NCI-H2107 treated with DMSO at 0.1 percent for 48 hours (cell line): ENCODE measurements at regions not wholly inside any gene's neighbourhood (a gene's known extent, or its start where the extent isn't known, plus 50 kb on each side); places are given as distances from the start of the nearest gene placed in this dataset.
"Not testable (repeated sequence)": the region's sequence is repeated elsewhere in the genome, so short reads cannot be mapped to it uniquely, and the experiment has no call there.

Source experiments
- DNase-seq: peaks from one replicate; lab custom pipeline; 2025; ENCODE audit not compliant: unreplicated experiment; lab: John Stamatoyannopoulos, UW

DNA sequence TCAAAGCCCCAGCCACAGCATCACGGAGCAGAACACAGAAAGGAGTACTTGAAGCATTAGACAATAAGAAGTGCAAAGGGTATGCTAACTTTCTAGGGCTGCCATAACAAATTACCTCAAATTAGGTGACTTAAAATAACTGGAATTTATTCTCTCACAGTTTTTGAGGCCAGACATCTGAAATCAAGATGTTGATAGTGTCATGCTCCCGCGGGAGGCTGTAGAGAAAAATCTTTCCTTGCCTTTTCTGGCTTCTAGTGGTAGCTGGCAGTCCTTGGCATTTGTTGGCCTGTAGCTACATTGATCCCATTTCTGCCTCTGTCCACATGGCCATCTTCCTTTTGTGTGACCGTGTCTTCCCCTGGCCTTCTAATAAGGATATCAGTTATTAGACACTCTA lies 51.9 kb upstream of the SPDL1 start:
- DNase-seq, result no peak

DNA sequence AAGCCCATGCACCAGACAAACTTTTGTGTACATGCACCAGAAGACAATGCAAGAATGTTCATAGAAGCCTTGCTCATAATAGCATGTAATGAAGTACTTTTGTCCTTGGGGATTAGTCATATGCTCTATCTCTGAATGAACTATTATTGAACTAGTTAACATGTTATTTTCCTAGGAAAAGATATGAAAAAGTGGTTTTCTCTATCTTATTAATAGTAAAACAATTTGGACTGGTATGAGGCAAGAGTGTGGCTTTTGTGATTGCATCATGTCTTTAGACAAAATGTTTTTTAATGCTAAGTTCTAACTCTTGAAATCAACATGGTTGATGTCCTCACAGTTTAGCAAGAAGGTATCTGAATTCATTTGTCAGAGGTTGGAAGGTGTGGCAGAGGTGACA lies 55.7 kb upstream of the SPDL1 start:
- DNase-seq, result no peak

DNA sequence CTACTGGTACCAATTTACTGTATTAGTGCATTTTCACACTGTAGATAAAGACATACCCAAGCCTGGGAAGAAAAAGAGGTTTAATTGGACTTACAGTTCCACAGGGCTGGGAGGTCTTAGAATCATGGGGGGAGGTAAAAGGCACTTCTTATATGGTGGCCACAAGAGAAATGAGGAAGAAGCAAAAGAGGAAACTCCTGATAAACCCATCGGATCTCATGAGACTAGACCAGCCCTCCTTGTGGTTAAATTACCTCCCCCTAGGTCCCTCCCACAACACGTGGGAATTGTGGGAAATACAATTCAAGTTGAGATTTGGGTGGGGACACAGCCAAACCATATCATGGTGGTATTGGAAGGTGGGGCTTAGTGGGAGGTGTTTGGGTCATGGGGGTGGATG lies 56.5 kb upstream of the SPDL1 start:
- DNase-seq, result no peak

DNA sequence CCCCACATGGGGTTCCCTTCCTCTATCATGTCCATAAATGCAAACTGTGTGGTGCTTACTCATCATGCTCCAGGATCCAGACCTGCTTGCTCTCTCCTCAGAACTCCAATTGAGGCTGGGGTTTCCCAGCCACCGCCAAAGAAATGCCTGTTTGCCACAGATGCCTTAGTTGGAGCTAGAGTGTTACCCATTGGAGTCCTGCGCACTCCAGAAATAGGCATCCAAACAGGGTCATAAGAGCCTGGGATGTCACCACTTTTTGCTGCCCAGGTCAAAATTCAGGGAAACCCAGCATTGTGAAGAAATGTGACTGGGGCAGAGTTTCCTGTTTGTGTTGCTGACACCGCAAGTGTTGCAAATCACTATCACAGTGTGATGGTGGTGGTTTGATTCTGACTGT lies 60.7 kb upstream of the SPDL1 start:
- no peak for DNase-seq

DNA sequence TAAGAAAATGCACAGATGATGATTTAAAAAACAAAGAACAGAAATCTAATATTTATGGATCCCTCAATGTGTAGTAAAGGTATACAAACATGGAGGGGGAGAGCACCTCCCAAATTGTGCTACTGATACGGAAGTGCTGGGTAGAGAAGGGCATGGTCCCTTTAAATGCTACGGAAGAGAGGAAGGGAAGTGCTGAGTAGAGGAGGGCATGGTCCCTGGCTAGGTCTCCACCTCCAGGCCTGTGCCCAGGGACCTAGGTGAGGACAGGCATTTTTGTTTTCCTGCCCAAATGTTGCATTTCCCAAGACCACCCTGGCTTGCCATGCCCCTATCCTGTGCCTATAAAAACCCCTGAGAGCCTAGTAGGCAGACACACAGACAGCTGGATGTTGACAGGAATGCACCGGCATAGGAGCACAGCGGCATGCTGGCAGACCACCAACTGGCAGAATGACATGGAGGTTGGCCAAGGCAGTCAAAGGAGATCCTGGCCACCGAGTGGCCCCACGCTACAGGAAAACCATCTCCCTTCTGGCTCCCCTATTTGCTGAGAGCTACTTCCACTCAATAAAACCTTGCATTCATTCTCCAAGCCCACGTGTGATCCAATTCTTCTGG lies 62.1 kb upstream of the SPDL1 start:
- DNase-seq, result no peak

DNA sequence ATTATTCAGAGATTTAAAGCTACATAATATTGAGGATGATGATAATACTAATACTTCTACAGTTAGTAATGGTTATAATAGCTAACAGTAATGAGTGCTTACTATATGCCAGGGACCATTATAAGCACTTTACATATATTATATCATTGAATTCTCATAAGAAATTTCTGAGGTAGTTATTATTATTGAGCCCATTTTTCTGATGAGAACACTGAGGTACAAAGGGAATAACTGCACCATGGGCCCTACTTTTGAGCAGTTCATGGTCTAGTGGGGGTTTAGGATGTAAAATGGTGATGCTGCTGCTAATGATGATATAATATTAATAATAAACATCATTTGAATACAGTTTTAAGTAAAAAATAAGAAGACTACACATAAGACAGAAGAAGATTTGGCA lies 64.2 kb upstream of the SPDL1 start:
- no peak for DNase-seq

DNA sequence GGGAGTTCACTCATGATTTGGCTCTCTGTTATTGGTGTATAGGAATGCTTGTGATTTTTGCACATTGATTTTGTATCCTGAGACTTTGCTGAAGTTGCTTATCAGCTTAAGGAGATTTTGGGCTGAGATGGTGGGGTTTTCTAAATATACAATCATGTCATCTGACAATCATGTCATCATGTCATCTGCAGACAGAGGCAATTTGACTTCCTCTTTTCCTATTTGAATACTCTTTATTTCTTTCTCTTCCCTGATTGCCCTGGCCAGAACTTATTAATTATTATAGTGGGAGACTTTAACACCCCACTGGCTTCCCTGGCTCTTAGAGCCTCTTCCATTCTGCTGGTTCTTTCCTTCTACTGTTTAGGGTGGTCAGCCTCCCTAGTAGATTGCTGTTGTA lies 64.8 kb upstream of the SPDL1 start:
- DNase-seq, result not testable (repeated sequence)

DNA sequence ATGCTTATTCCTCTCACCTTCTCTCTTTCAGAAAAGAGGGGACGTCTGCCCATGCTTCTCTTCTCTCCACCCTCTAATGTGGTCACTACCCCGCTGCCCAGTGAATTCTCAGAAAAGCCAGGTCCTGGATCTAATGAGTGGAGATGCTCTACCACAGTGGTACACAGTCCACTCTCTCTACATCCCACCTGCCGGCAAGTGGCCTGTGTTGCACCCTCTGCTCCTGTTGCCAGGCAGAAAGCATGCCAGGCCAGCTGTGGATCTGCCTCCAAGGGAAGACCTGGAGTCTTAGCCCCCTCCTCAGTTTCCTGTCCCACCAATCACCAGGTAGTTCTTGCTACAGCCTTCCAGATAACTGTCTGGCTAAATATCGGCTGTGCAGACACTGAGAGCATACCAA lies 71.2 kb upstream of the SPDL1 start:
- DNase-seq, result no peak

DNA sequence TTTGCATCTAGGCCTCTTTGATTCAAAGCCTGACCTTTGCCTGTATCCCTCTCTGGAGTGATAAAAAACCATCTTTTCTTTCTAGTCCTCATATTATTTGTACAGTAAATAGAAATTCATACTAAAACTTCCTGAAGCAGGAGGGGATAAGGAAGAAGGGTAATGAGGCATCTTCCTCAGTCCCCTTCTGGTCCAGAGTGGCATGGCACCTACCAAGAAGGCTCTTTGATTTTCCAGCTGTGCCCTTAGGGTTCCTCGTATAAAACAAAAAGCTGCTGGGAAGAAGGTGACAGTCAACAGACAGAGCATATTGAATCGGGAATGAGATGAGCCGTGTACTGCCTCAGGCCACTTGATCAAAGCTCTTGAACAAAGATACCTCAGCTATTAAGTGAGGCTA lies 71.9 kb upstream of the SPDL1 start:
- no peak for DNase-seq

DNA sequence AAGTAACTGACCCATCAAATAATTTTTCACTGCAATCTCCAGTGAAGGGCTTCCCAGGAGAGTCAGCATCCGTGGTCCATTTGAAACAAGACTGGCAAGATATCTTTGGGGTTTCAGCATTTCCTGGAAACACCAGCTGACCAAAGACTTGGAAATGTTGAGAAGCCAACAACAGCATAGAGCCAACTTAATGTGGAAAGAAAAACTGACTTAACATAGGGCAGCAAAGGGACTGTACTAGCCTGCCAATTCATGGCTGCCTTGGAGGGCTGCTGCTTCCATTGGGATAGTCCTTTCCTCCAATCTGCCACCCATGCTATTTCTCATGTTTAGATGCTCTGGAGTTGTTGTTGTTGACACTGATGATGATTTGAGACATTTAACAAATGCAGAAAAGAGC lies 76.5 kb upstream of the SPDL1 start:
- DNase-seq, result no peak

DNA sequence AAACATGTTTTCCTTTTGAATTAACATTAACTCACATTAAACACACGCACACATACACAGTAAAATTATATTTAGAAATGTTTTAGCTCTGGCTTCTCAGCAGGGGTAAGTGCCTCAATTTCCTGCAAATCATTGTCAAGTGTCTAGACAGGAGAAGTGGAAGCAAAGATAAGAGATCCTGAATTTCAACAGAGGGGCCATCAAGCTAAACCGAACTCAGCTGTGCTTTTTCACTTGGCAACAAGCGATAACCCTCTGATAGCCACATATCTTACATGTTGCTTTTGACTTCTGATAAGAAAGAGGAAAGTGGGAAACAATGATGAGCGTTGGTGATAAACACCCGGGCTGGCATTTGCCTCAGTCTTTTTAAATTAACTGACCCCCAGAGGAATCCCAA lies 79.7 kb upstream of the SPDL1 start:
- DNase-seq, result no peak

DNA sequence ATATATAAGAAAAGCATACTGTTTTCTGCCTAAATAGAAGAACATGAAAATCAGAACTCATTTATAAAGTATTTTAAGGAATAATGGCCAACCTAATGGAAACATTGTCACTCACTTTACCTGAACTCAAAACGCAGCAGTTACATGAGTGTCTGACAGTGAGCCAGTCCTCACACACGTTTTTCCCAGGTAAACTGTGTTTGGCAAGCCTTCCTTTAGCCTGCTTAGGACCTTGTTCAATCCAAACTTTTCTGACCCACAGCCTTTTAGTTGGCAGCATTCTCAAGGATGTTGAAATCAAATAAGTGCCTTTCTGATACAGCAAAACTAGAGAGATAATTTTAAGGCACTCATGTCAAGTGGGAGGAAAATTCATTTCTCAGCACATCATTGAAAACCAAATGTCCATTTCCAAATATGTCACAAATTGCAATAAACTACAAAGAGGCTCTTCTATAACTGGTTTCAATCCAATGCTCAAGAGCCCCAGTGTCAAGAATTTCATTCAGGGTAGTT lies 83.5 kb upstream of the SPDL1 start:
- DNase-seq, result no peak

DNA sequence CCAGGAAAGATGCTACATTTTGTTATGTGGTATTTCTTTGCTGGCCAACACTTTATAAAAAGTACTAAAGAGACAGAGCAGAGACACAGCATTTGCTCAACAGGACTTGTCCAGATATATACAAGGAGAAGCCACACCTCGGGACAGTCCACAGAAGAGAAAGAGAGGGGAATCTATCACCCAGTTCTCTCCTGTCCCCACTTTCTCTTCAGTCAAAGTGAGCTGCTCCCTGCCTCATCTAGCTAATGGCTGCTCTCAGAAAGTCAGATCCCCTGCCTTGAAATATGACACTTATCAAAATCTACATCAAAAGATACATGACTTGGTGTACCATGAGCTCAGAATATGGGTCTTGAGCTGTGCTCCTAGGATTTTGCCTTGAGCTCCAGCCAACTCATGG lies 86.7 kb upstream of the SPDL1 start:
- no peak for DNase-seq

DNA sequence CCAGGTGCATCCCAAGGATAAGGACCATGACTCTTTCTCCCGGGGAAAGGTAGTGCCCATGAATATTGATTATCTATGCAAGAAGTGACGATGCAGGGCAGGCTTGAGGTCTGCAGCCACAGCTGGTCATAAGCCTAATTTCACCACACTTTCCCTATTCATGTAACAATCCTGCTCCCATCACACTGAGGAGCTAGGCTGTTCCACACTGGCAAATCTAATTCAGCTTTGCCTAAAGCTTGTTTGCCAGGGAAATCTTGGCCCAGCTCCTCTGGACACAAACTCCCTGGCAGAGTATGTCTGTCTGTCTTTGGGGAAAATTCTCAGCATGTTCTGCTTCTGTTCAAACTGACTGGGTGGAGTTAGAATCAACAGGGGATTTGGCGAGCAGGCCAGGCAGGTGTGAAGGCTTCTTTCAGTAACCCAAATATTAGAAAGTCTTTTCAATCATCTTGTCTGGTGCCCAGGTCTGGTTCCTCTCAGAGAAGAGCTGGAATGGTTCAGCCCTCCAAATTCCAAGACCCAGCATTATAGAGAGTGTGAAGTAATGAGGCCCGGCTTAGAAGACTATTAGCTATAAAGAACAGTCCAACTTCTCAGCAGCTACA lies 88.5 kb upstream of the SPDL1 start:
- DNase-seq, result no peak

DNA sequence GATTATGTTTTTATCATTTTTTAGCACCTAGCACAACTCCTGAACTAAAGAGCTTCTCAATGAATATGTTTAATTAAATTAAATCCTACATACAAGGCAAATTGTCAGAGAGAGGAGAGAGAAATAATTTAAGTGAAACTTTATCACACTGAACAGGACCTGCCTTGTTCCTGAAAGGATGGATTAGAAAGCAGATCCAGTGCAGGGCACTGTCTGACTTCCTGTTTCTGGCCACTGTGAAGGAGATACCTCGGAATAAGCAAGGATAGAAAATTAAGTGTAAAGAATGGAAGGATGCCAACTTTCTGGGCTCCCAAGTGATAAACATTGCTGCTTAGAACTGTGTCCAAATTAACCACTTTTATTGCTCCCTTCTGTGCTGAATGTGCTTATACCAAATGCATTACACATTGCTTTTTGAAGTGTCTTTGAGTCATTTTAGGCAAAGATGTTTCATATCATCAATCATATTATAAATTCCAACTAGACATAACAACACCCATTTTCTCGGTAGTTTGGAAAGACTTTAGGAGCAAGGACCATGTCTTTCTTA lies 89.1 kb upstream of the SPDL1 start:
- DNase-seq, result no peak

DNA sequence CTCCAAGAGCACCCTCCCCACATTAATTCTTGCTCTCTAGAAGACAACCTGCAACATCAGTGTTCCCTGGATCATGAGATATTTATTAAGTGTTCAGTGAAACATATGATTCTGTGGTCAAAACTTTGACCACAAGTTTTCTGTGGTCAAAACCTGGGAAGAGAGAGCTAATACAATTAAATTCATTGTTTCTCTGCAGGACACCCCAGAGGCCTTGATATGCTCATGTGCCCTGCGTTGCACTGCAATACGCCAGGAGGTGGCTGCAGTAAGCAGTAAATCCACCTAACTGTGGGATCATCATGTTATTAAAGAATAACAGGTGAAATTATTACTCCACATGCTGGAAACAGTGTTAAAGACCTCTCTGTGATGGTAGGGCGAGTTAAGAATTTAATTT lies 109.3 kb upstream of the SPDL1 start:
- no peak for DNase-seq

DNA sequence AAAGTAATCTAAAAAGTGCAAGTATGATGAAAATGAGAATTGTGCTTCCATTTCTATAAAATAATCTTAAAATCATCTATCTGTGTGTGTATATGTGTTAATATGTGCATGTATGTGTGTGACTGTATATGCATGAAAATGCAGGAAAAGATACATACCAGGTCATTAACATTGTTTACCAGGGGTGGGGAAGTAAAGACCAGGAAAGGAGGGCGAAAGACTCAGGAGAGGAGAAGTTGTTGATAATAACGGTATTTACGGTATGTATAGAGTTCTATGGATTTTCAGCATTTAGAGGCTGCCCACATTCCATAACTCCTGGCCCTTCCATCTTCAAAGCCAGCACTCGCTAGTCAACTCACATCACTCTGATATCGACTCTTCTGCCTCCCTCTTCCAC lies 111.0 kb upstream of the SPDL1 start:
- DNase-seq, result no peak

DNA sequence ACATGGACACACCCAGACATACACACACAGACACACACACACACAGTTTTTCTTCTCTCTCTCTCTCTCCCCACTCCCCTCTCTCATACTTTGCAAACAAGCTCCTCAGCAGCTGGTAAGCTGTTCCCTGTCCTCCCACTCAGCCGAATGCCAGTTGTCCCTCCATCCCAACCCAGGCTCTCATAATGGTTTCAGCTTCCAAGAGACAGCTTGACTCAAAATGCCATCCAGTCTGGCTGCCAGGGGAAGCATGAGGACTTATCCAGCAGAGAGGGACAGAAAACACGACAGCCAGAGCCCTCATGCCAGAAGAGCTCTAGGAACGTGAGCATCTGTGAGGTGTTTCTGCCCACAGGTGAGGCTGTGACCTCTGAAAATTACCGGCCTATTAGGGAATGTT lies 112.6 kb upstream of the SPDL1 start:
- no peak for DNase-seq

DNA sequence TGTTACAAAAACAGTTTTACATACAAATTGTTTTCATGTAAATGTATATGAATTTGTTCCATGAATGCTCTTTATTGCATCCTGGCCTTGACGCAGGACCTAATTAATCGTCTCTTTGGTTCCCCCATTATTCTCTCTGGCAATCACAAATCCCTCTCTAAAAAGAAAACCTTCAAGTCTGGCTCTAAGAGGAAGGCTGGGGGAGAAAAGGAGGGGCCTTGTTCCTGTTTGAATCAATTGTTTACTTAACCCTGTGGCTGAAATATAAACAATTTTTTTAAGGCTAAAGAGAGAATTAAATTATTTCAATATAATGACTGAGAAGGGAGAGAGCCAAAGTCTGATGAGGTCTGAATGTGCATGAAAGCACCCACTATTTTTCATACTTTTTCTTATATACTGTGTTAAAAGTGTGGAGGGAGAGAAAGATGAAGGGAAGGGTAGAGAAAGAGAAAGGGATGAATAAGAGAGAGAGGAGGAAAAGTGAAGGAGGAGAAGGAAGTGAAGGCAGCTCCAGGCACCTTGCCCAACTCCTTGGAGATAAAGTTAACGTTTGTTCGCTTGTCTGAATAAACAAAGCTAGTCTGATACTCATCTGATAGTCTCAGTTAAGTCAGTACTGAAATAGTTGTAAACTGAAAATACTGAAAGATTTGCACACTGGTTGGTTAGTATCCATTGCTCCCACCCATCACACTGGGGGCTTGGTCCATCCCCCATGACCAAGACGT lies 116.4 kb upstream of the SPDL1 start:
- DNase-seq, result no peak

DNA sequence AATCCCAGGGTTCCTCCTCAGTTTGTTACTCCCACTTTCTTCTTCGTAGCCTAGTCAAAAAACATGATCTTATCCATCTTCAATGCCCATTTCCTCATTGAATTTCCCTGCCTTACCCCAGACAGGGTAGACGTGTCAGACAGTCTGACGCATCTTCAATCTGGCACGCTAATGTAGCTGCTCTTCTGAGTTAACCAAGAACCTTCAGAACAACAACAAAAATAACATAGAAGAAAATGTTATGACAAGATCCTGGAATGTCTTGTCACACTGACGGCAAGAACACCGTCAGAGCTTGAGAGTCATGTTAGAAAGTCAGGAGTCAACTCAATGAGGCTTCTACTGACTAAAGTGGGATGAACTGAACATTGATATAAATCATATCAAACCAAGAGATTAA lies 122.7 kb upstream of the SPDL1 start:
- DNase-seq, result no peak

DNA sequence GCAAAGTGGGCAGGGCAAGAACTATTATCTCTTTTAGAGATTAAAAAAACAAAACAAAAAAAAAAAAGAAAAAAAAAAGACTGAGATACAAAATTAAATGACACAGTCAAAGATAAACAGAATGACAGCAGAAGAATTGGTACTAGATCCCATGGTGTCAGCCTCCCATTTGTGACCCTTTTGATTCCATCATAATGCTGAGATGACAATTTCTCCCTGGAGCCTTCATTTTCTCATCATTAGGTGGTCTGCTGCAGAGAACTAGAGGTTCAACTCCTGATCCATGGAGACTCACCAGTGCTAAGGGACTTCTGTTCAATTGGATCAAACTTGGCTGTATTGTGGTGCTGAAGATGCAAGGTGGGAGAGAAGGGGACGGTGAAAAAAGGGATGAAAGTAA lies 123.5 kb upstream of the SPDL1 start:
- DNase-seq, result no peak

DNA sequence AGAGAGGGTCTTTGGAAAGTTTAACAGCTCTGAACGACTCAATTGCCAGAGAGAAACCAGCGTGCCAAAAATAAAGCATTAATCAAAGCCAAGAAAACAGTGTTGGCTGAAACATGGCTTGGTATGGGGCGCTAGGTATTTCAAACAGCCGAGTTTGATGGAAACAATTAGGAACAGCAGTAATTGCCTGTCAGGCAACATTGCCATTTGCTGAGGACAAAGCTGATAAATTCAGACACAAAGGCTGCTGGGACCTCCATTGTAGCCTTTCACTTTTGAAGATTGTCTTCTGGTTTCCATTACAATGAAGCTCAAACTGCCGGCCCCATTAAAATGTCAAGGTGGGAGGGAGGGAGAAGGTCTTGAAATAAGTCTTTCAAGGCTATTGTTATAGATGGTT lies 125.4 kb upstream of the SPDL1 start:
- DNase-seq, result no peak
